Endothelial cell of umbilical vein (primary cell): ENCODE measurements at regions not wholly inside any gene's neighbourhood (a gene's known extent, or its start where the extent isn't known, plus 50 kb on each side); places are given as distances from the start of the nearest gene placed in this dataset.

Experiments used
- BruUV-seq: library from RNA; stranded (reverse); fragments of 400-500 nt; replicated peaks from 2 replicates; lab custom pipeline; 2021; lab: Mats Ljungman, UMichigan
- CTCF ChIA-PET: fragments of 300-600, 350-600 bp; sonication (Branson Sonifier 250); formaldehyde crosslinking; loops from one replicate; lab custom pipeline; 2021; ENCODE audit warnings: antibody characterized with exemption, inconsistent platforms; lab: Charles Lee
- POLR2A ChIA-PET: fragments of 300-600, 350-600 bp; sonication (Branson Sonifier 250); formaldehyde crosslinking; loops from one replicate; lab custom pipeline; 2021; ENCODE audit warnings: antibody characterized with exemption, inconsistent platforms; lab: Charles Lee
- DNase-seq: peaks from one replicate; pipeline ENCODE4 v3.0.0-alpha.2; 2011; ENCODE audit warnings: low read depth, low spot score
- FAIRE-seq: peaks from 2 replicates; lab custom pipeline; 2011; peaks lifted over from hg19 to GRCh38; lab: Jason Lieb, UNC
- H2AFZ ChIP-seq: 2 replicates; pipeline ENCODE4 v1.6.0; 2012; ENCODE audit warnings: low read depth, low read length, control low read depth, inconsistent platforms
- H3K27ac ChIP-seq: 2 replicates; pipeline ENCODE4 v1.5.1; 2011; ENCODE audit warnings: low read depth, mild to moderate bottlenecking, control low read depth, low read length, moderate library complexity; ENCODE audit not compliant: insufficient read depth
- H3K27me3 ChIP-seq, 2 experiments: 2 replicates each; pipeline versions ENCODE4 v1.6.0 to v1.6.1; 2011; ENCODE audit warnings: low read length in 2 of 2, mixed read lengths in 1 of 2; ENCODE audit not compliant: control insufficient read depth in 2 of 2, insufficient read depth in 2 of 2
- H3K36me3 ChIP-seq, 2 experiments: 2 replicates in 1 of 2; 3 replicates in 1 of 2; pipeline ENCODE4 v1.5.1; 2011; ENCODE audit warnings: low read length in 2 of 2, mild to moderate bottlenecking in 1 of 2, moderate library complexity in 1 of 2; ENCODE audit not compliant: control insufficient read depth in 2 of 2, insufficient read depth in 2 of 2; ENCODE audit errors: extremely low read depth in 1 of 2
- H3K4me1 ChIP-seq: 3 replicates; pipeline ENCODE4 v1.5.1; 2011; ENCODE audit warnings: mild to moderate bottlenecking, low read length; ENCODE audit not compliant: control insufficient read depth, insufficient read depth; ENCODE audit errors: extremely low read depth
- H3K4me2 ChIP-seq: 2 replicates; pipeline ENCODE4 v1.6.1; 2011; ENCODE audit warnings: low read length, control low read depth, mixed read lengths; ENCODE audit not compliant: insufficient read depth
- H3K4me3 ChIP-seq, 3 experiments: fragments of 200-600 bp in 1 of 3; sonication (generic), shearing (Covaris generic) in 1 of 3; replicated peaks in 1 of 3; 2 replicates each; pipeline ENCODE4 v1.5.1; 2011 to 2016; ENCODE audit warnings: control low read depth in 3 of 3, low read length in 3 of 3, mild to moderate bottlenecking in 2 of 3, inconsistent platforms in 1 of 3, low read depth in 1 of 3, moderate library complexity in 1 of 3; ENCODE audit not compliant: insufficient read depth in 1 of 3
- H3K79me2 ChIP-seq: 2 replicates; pipeline ENCODE4 v1.6.0; 2012; ENCODE audit warnings: low read length, inconsistent platforms; ENCODE audit not compliant: control insufficient read depth, insufficient read depth
- H3K9ac ChIP-seq: replicated peaks from 2 replicates; pipeline ENCODE3; 2011; ENCODE audit warnings: low read length, control low read depth; ENCODE audit not compliant: insufficient read depth; ENCODE audit errors: extremely low read depth
- H3K9me1 ChIP-seq: replicated peaks from 3 replicates; pipeline ENCODE4 v1.6.0; 2011; ENCODE audit warnings: mild to moderate bottlenecking, low read length; ENCODE audit not compliant: control insufficient read depth, insufficient read depth; ENCODE audit errors: extremely low read depth
- H3K9me3 ChIP-seq: replicated peaks from 2 replicates; pipeline ENCODE4 v1.5.1; 2012; ENCODE audit warnings: low read length, inconsistent platforms; ENCODE audit not compliant: control insufficient read depth, insufficient read depth
- H4K20me1 ChIP-seq: replicated peaks from 2 replicates; pipeline ENCODE3; 2011; ENCODE audit warnings: mild to moderate bottlenecking, low read length; ENCODE audit not compliant: control insufficient read depth, insufficient read depth; ENCODE audit errors: extremely low read depth
- EZH2 ChIP-seq: IDR thresholded peaks from 2 replicates; pipeline ENCODE4 v1.6.1; 2012; ENCODE audit warnings: borderline replicate concordance, low read depth, mild to moderate bottlenecking, moderate library complexity, low read length, inconsistent platforms; ENCODE audit not compliant: severe bottlenecking
- FOS ChIP-seq: IDR thresholded peaks from 2 replicates; pipeline ENCODE4 v1.6.1; 2011; ENCODE audit warnings: mild to moderate bottlenecking, low read length, moderate library complexity, borderline replicate concordance; ENCODE audit not compliant: insufficient read depth
- GATA2 ChIP-seq: IDR thresholded peaks from 2 replicates; pipeline ENCODE4 v1.7.0; 2011; ENCODE audit warnings: low read depth, mild to moderate bottlenecking, moderate library complexity, mixed read lengths, low read length; ENCODE audit not compliant: insufficient read length, insufficient read depth
- JUN ChIP-seq: IDR thresholded peaks from 2 replicates; pipeline ENCODE4 v1.6.1; 2011; ENCODE audit warnings: borderline replicate concordance, low read depth; ENCODE audit not compliant: insufficient read length, insufficient read depth
- MAX ChIP-seq: IDR thresholded peaks from 2 replicates; pipeline ENCODE4 v1.6.1; 2011; ENCODE audit not compliant: insufficient read depth, insufficient read length
- MYC ChIP-seq: IDR thresholded peaks from one replicate; pipeline ENCODE4 v1.6.1; 2011; ENCODE audit warnings: mild to moderate bottlenecking, low read depth, low read length
- POLR2A ChIP-seq: IDR thresholded peaks from 2 replicates; pipeline ENCODE4 v1.6.1; 2012; ENCODE audit warnings: low read depth, mild to moderate bottlenecking, control low read depth, low read length
- POLR2AphosphoS5 ChIP-seq: IDR thresholded peaks from 2 replicates; pipeline ENCODE4 v1.6.1; 2012; ENCODE audit warnings: low read depth, mild to moderate bottlenecking, control low read depth, low read length, moderate library complexity; ENCODE audit not compliant: insufficient read depth
- dilution Hi-C: fragments of 300-500 bp; cut with MboI; formaldehyde crosslinking; loops from one replicate; pipeline ENCODE4 v1.15.0; 2019; ENCODE audit warnings: low sequenced_read_pairs; ENCODE audit not compliant: extremely low pct_ligation_motif_present
- intact Hi-C: fragments of 100-400 bp; cut with micrococcal nuclease; formaldehyde crosslinking; loops from one replicate; pipeline ENCODE4 v1.10.0; 2022
- TF ChIP-seq, protein P1 (sequence below), 2 donors: IDR thresholded peaks; 1 replicate in 1 of 2; 2 replicates in 1 of 2; pipeline ENCODE4 v1.5.1; 2011; ENCODE audit warnings: low read length in 2 of 2, mild to moderate bottlenecking in 2 of 2, moderate library complexity in 2 of 2, control low read depth in 1 of 2, inconsistent platforms in 1 of 2, low read depth in 1 of 2; ENCODE audit not compliant: insufficient read depth in 1 of 2; ENCODE audit errors: extremely low read depth in 1 of 2

GRCh38 chr2:3040066-3040428 lies 337.6 kb downstream of the EIPR1 start:
- intact Hi-C loops: no loop called here
- no peaks in the 10 kb centered on the region for H4K20me1 ChIP-seq
- no peak overlapping the region for H3K4me2 ChIP-seq
- H3K36me3 ChIP-seq: no peaks in the 10 kb centered on the region
- H3K9me1 ChIP-seq: no peaks in the 10 kb centered on the region
- H3K4me1 ChIP-seq: no peaks in the 10 kb centered on the region
- H3K9ac ChIP-seq: no peak overlapping the region
- BruUV-seq: no TSS peak
- FAIRE-seq (no peak), DNase-seq (no peak)
- POLR2A ChIA-PET: no interaction called here
- peaks cover 4% of the 10 kb centered on the region for H3K9me3 ChIP-seq
- no peaks in the 10 kb centered on the region for H3K27me3 ChIP-seq
- no peak overlapping the region for H3K27ac ChIP-seq
- no peak overlapping the region for H3K4me3 ChIP-seq
- TF ChIP-seq EZH2 (no peak), MAX (no peak), GATA2 (no peak), MYC (no peak), JUN (no peak), POLR2AphosphoS5 (no peak), POLR2A (no peak), FOS (no peak)
- TF ChIP-seq, protein P1, sequence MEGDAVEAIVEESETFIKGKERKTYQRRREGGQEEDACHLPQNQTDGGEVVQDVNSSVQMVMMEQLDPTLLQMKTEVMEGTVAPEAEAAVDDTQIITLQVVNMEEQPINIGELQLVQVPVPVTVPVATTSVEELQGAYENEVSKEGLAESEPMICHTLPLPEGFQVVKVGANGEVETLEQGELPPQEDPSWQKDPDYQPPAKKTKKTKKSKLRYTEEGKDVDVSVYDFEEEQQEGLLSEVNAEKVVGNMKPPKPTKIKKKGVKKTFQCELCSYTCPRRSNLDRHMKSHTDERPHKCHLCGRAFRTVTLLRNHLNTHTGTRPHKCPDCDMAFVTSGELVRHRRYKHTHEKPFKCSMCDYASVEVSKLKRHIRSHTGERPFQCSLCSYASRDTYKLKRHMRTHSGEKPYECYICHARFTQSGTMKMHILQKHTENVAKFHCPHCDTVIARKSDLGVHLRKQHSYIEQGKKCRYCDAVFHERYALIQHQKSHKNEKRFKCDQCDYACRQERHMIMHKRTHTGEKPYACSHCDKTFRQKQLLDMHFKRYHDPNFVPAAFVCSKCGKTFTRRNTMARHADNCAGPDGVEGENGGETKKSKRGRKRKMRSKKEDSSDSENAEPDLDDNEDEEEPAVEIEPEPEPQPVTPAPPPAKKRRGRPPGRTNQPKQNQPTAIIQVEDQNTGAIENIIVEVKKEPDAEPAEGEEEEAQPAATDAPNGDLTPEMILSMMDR (IDR thresholded peaks at IDR 0.05; ENCODE audit: extremely low read depth in 1 of 2, insufficient read depth in 1 of 2, low read depth in 1 of 2, low read length in 2 of 2): no peak
- dilution Hi-C loops: no loop called here
- no peaks in the 10 kb centered on the region for H3K79me2 ChIP-seq
- CTCF ChIA-PET: no interaction called here
- no peak overlapping the region for H2AFZ ChIP-seq
